ENCODE measurements at regions not wholly inside any gene's neighbourhood (a gene's known extent, or its start where the extent isn't known, plus 50 kb on each side); places are given as distances from the start of the nearest gene placed in this dataset.

DNA sequence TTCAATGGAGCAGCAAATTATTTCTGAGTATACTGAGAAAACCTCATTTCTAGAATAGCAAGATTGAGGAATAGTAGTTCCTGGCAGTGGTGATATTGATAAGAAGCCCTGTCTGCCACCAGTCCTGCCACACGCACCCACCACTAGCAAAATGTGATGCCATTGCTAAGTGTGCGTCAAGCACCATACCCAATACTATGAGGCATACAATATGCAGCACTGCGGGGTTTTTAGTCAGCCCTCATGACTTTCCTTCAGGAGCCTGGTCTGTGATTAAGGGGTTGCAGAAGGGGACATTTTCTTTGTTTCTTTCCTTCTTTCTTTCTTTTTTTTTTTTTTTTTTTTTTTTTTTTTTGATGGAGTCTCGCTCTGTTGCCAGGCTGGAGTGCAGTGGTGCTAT lies 128.7 kb upstream of the USP38 start:
- DNase-seq: no peak

DNA sequence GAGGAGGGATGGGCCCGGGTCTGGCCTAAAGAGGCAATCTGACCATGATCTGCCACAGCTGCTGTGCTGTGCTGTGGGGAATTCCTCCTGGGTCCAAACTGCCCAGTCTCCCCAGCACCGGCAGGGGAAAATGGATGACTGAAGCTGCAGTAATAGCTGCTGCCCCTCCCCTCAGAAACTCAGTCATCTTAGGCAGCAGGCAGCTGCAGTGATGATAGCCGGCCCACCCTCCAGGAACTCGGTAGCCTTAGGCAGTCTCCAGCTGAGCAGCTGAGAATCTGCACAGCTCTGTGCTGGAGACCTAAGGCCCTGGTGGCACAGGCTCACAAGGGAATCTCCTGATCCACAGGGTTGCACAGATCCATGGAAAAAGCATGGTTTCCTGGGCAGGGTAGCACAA lies 113.4 kb upstream of the USP38 start:
- no peak for DNase-seq

DNA sequence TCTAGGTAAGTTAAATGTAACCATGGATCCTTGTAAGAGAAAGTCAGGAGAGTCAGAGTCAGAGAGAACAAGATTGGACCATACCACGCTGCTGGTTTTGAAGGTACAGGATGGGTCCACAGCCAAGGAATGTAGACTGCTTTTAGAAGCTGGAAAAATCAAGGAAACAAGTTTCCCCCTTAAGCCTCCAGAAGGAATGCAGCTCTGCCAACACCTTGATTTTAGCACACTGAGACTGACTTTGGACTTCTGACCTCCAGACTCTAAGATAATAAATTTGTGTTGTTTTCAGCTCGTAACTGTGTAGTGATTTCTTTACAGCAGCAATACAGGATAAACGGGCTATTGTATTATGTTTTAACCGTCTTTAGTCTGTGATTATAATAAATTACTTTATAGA lies 108.0 kb upstream of the USP38 start:
- DNase-seq: no peak

DNA sequence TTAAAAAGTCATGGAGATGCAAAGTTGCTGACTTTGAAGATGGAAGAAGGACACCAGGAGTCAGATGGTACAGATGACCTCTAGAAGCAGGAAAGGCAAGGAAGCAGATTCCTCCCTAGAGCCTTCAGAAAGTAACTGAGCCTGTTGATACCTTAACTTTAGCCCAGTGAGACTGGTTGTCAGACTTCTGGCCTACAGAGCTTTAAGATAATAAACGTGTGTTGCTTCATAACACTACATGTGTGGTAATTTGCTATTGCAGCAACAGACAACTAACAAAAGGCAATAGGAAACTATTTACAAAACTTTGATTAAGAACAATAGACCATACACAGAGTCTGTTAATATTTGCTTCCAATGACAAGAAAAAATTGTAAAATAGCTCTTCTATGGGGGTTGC lies 102.0 kb upstream of the USP38 start:
- no peak for DNase-seq

DNA sequence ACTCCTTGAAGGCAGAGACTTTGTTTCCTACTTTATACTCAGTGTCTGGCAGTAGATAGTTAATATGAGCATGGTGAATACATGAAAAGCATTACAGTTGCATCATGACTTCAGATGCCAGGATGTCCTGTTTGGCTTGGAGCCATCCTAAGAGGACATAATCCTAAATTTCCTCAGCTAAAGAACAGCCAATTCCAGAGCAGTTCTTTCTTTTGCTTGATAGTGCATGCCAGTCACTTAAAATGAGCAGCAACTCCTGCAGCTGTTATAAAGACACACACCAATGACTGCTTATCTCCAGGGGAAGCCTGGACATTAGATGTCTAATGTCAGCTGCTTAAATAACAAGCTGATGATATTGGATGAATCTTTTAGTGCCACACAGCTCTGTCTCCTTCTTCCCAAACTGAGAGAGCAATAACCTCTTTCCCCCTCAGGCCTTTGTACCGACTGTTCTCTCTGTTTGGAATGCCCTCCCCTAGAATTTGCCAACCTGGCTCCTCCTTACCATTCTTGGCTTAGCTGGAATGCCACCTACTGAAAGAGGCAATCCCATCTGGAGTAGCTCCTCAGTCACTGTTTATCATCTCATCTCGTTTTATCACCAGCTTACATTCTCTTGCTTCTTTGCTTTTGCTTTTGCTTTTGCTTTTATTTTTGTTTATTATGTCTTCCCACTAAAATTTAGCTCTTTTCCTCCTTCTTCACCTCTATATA lies 100.8 kb upstream of the USP38 start:
- DNase-seq: no peak

DNA sequence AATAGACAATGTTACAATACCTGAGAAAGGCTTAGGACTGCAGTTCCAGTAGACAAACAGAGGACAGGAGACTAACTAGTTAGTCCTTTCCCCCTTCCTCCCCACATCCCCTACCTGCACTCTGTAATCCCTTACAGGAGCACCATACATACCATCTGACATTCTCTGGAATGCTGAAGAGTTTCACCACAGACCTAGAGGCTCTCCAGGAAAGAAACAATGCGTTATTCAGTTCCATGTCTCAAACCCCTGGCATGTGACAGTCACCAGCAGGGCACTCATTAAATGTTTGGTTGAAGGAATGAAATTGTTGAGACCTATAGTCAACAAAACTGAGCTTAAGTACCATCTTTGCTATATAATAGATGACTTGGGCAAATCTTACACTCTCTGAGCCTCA lies 100.2 kb upstream of the USP38 start:
- no peak for DNase-seq

DNA sequence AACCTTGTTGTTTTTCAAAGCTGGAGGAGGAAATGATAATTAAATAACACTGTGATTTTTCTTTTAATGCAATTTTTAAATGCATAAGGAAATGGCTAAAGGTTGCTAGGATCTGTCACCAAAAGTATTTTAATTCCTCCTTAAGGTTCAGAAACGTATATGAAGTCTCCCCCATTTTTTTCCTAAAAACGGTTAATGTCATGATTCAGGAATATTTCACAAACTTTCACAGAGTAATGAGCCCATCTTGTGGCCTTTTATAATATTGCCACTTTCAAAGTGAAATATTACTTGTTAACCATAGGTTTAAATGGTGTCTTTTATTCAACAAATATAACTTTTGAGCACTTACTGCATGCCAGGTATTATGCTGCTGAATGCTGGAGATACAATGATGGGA lies 99.5 kb upstream of the USP38 start:
- no peak for DNase-seq

DNA sequence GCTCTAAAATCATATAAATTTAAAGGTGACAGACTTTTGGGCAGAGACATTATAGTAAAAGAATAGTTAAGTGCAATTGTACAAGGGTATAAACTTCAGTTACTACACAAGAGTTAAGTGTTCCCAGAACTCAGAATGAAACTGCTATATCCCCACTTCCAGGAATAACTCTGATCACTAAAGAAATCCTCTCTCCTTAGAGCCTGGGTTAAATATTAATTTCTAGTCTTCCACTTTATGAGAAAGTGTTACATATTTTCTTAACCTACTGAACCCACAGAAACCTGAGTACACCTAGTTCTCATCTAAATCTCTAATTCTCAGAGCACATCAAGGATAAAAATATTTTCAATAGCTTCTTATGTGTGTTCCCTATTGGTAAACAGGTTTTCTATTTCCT lies 99.1 kb upstream of the USP38 start:
- DNase-seq: no peak

DNA sequence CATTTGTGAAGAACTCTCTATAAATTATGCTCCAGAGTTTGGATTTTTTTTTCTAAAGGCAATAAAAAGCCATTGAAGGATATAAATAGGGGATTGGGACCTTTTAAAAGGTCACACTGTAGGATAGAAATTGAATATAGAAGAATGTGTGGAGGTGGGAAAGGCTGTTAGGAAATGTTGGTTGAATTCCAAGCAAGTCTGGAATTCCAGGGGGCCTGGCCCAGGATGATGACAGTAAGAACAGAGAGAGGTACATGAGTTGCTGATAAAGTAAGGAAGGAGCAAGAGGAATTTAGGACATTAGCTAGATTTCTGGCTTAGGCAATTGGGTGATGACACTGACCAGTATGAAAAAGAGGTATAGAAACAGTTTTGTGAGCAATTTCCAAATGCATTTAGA lies 95.4 kb upstream of the USP38 start:
- no peak for DNase-seq

DNA sequence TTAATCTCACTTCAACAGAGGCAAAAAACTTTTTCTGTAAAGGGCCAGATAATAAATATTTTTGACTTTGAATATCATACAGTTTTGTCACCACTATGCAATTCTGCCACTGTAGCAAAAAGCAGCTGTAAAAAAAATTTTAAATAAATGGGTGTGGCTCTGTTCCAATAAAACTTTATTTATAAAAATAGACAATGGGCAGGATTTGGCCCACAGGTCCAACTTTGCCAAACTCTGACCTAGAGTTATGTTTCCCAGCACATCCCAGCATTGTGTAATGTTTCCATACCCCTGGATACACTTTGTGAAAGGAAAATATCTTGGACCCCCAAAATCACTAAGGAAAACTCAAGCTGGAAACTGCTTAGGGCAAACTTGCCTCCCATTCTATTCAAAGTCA lies 94.9 kb upstream of the USP38 start:
- no peak for DNase-seq

DNA sequence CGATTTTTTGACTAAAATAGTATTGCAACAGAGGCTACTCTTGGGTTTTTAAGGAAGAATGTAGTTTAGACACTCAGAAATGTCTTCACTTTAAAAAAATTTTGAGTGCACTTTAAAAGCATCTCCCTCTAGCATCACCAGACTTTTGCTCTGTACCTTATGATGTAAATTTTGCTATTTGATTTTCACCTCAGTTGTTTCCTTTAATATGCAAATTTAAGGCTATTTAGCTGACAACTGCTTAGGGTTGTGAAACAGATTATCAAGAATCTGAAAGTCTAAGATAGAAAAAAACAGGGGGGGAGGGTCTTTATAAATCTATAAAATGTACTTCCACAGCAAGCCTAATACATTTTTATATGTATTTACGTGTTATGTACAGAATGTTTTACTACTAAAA lies 92.9 kb upstream of the USP38 start:
- no peak for DNase-seq

DNA sequence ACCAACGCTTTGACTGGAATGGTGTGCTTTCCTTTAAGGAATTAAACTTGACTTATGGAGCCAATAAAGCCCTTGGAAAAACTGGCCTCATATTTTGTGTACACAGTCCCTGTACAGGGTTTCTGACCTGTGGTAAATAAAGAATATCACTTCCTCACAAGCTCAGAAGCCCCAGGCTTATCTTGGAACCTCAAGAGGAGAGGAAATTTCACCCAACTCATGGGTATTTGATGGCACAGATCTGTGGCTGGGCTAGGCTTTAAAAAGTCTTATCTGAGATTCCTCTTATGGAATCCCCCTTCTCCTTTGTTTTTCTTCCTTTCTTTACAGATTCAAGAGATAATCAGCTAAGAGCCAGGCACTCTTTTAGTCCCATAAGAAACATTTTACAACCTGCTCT lies 89.3 kb upstream of the USP38 start:
- no peak for DNase-seq

DNA sequence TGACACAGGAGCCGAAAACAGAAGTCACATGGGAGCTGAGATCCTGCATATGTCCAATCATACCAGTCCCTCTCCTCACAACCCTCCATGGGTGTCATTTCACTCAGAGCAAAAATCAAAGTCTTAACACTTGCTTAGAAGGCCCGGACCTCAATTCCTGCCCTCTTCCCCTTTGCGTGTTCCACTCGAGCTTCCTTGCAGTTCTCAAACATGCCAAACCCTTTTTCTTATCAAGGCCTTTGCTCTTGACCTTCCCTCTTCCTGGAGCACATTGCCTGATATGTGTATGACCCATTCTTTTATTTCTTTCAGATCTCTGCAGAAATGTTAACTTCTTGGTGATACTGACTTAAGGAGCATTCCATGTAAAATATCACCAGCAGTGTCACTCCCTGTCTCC lies 87.0 kb upstream of the USP38 start:
- no peak for DNase-seq

DNA sequence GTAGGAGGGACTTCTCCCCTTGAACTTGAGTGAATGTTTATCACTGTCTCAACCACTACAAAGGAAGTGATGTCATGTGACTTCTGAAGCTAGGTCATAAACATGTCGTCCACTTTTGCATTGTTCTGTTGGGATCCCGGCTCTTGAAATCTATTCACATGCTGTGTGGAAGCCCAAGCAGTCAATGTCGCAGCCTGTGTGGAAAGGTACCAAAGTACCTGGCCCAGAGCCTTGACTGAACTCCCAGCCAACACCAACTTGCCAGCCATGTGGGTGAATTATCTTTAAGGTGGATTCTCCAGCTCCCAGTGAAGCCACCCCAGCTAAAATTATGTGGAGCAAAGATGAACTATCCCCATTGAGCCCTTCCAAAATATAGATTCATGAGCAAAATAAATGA lies 85.0 kb upstream of the USP38 start:
- no peak for DNase-seq

DNA sequence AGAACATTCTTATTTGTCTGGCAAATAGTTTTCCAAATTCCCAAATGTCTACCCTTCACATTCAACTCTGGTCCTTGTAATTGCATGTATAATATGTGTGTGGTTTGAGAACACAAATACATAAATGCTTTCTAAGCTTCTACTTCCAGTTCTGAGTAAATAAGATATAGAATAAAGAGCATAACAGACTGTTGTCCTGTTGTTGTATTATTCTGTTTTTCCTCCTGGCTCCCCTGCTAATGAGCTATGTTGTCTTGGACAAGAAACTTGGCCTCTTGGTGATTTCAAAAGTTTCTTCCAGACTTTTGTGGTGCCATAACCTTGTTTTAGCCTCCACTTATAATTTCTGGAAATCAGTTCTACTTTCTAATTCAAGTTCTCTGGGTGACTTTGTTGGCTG lies 75.3 kb upstream of the USP38 start:
- no peak for DNase-seq

DNA sequence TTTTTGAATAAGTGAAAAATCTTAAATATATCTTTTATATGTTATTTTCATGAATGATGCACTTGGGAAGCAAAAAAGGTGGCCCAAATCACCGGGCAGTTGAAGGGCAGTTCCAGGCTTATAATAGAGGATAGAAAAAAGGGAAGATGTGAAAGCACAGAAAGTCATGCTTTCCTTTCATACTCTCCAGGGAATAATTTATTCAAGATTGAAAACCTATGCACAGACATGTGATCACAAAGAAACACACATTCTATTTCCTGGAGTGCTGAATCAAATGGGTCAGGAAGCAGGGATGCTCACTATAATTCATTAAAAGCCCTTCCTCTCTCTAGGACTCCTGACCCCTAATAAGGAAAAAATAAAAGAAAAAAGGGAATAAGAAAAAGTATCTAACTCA lies 66.1 kb upstream of the USP38 start:
- DNase-seq: no peak

DNA sequence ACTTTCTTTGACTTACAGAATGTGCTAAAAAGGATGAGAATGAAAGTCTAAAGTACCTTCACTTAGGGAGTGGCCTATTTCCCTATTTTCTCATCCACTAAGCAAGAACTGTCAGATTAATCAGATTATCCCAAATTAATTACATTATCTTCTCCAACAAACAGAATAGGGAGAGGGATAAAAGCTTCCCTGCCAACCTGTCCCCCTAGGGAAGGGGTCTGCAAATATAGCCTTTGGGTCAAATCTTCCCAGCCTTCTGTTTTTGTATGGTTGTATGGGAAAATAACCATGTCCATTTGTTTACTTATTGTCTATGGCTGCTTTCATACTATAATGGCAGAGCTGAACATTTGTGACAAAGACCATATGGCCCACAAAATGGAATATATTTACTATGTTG lies 57.1 kb upstream of the USP38 start:
- no peak for DNase-seq

DNA sequence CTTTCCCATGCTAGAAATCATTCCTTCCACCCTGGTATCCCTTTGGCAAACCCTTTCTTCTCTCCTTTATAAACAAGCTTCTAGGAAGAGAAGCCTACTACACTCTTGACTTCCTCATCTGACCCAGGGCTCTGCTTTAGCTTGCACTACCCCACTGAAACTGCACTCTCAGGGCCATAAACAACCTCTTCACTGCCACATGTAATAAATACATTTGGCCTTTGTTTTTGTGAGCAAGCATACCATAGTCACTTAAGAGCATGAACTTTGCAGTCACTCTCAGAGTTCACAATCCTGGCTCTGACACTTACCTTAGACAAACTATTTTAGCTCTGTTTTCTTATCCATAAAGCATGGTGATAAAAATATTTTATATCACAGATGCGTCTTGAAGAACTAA lies 50.7 kb upstream of the USP38 start:
- DNase-seq: no peak
